ENCODE measurements at regions not wholly inside any gene's neighbourhood (a gene's known extent, or its start where the extent isn't known, plus 50 kb on each side); places are given as distances from the start of the nearest gene placed in this dataset.
A peak's percentile ranks its signal among the peaks of the same experiment; 100 is the strongest.

DNA sequence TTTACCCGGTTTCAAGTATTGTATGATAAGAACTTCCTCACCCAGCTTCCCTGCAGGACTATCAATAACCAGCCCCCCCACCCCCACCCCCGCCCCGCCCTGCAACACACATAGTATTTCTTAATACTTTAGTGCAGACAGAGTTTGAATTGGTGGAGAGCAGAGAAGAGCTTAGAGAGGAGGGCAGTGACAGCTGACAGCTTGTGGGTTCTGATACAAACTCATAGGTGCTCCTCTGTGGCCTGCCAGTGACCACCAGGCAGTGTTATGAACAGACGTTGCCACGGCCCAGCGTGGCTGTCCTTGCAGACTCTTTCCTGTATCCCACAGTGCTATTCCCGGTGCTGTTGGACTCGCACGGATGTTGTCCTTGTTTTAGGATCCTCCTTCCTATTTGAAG lies 186.9 kb upstream of the ADO start:
- TF ChIP-seq POLR2A (IDR thresholded peaks at IDR 0.05) (no peak), POLR2AphosphoS5 (IDR thresholded peaks at IDR 0.05; ENCODE audit: insufficient read depth in 1 of 2, low read depth in 1 of 2) (no peak), CTCF (IDR thresholded peaks at IDR 0.05) (no peak)
- no peaks in the 10 kb centered on the region for H3K9me3 ChIP-seq
- no peaks in the 10 kb centered on the region for H3K36me3 ChIP-seq
- no peaks in the 10 kb centered on the region for H3K27me3 ChIP-seq
- intact Hi-C loops (cut with DNase I) = no loop called here
- no peak overlapping the region for H3K4me3 ChIP-seq
- no peak for DNase-seq (ENCODE audit: extremely low spot score in 2 of 2)
- H3K4me1 ChIP-seq = peaks cover 23% of the 10 kb centered on the region
- no peak overlapping the region for H3K27ac ChIP-seq

DNA sequence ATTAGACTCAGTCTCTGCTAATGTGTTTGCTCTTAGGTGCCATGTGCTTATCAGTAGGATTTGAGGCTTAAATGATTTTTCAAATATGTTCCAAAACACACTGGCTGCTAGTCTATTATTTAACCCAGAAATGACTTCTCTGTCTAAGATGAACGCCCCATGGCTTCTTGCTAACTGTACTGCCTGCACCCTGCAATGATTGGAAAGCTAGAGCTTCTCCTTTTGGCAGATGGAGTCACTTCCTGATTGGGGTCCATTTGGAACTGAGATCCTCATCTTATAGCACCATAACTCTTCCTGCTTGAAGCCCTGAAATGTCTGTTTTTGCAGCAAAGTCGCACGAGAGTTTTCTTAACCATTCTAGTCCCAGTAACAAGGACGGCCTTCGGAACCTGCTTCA lies 186.5 kb upstream of the ADO start:
- H3K27ac ChIP-seq = no peak overlapping the region
- no peaks in the 10 kb centered on the region for H3K9me3 ChIP-seq
- TF ChIP-seq CTCF (IDR thresholded peaks at IDR 0.05) (no peak), POLR2AphosphoS5 (IDR thresholded peaks at IDR 0.05; ENCODE audit: insufficient read depth in 1 of 2, low read depth in 1 of 2) (no peak), POLR2A (IDR thresholded peaks at IDR 0.05) (no peak)
- no peak overlapping the region for H3K4me3 ChIP-seq
- H3K4me1 ChIP-seq = peaks cover 23% of the 10 kb centered on the region
- H3K27me3 ChIP-seq = no peaks in the 10 kb centered on the region
- H3K36me3 ChIP-seq = no peaks in the 10 kb centered on the region
- peak in 1 of 2 donors; percentile 44 for DNase-seq (ENCODE audit: extremely low spot score in 2 of 2)
- intact Hi-C loops (cut with DNase I) = no loop called here

GRCh38 chr10:62618576-62619412 lies 185.7 kb upstream of the ADO start:
- H3K27me3 ChIP-seq = no peaks in the 10 kb centered on the region
- peaks cover 23% of the 10 kb centered on the region for H3K4me1 ChIP-seq
- H3K27ac ChIP-seq = no peak overlapping the region
- intact Hi-C loops (cut with DNase I) = no loop called here
- no peaks in the 10 kb centered on the region for H3K36me3 ChIP-seq
- TF ChIP-seq POLR2A (IDR thresholded peaks at IDR 0.05) = no peak
- TF ChIP-seq POLR2AphosphoS5 (IDR thresholded peaks at IDR 0.05; ENCODE audit: insufficient read depth in 1 of 2, low read depth in 1 of 2) = peak in 1 of 2 donors; percentile 48
- TF ChIP-seq CTCF (IDR thresholded peaks at IDR 0.05) = no peak
- peak in 1 of 2 donors; percentile 74 for DNase-seq (ENCODE audit: extremely low spot score in 2 of 2)
- H3K4me3 ChIP-seq = no peak overlapping the region
- no peaks in the 10 kb centered on the region for H3K9me3 ChIP-seq

GRCh38 chr10:62619413-62619738 lies 185.1 kb upstream of the ADO start:
- Histone ChIP-seq H3K4me1 (peaks cover 23% of the 10 kb centered on the region), H3K9me3 (no peaks in the 10 kb centered on the region), H3K4me3 (no peak overlapping the region), H3K27ac (no peak overlapping the region), H3K36me3 (no peaks in the 10 kb centered on the region), H3K27me3 (no peaks in the 10 kb centered on the region)
- no peak for TF ChIP-seq POLR2AphosphoS5 (IDR thresholded peaks at IDR 0.05; ENCODE audit: insufficient read depth in 1 of 2, low read depth in 1 of 2)
- no peak for TF ChIP-seq CTCF (IDR thresholded peaks at IDR 0.05)
- no peak for TF ChIP-seq POLR2A (IDR thresholded peaks at IDR 0.05)
- intact Hi-C loops (cut with DNase I) = no loop called here
- no peak for DNase-seq (ENCODE audit: extremely low spot score in 2 of 2)

GRCh38 chr10:62620491-62620890 lies 184.0 kb upstream of the ADO start:
- H3K4me3 ChIP-seq = no peak overlapping the region
- no peaks in the 10 kb centered on the region for H3K27me3 ChIP-seq
- H3K36me3 ChIP-seq = no peaks in the 10 kb centered on the region
- TF ChIP-seq POLR2AphosphoS5 (IDR thresholded peaks at IDR 0.05; ENCODE audit: insufficient read depth in 1 of 2, low read depth in 1 of 2) (no peak), POLR2A (IDR thresholded peaks at IDR 0.05) (no peak), CTCF (IDR thresholded peaks at IDR 0.05) (no peak)
- H3K9me3 ChIP-seq = no peaks in the 10 kb centered on the region
- no peak overlapping the region for H3K27ac ChIP-seq
- H3K4me1 ChIP-seq = peaks cover 28% of the 10 kb centered on the region
- intact Hi-C loops (cut with DNase I) = no loop called here
- no peak for DNase-seq (ENCODE audit: extremely low spot score in 2 of 2)
